GM12874 (cell line): ENCODE measurements at regions not wholly inside any gene's neighbourhood (a gene's known extent, or its start where the extent isn't known, plus 50 kb on each side); places are given as distances from the start of the nearest gene placed in this dataset.

ENCODE experiments used
- CTCF ChIP-seq: IDR thresholded peaks from 2 replicates; pipeline ENCODE4 v1.5.1; 2011; ENCODE audit warnings: low read depth, mild to moderate bottlenecking, control low read depth, low read length, moderate library complexity; ENCODE audit not compliant: insufficient read depth

- no peak for TF ChIP-seq CTCF
Observed at GRCh38 chr1:209457401-209458125, 126.0 kb upstream of the CAMK1G start.

GRCh38 chr1:209458921-209459320, 124.6 kb upstream of the CAMK1G start:
- TF ChIP-seq CTCF, result no peak

- no peak for TF ChIP-seq CTCF
Observed at GRCh38 chr1:209461168-209461567, 122.3 kb upstream of the CAMK1G start.

- TF ChIP-seq CTCF, result no peak
Observed at GRCh38 chr1:209462433-209462832, 121.1 kb upstream of the CAMK1G start.

GRCh38 chr1:209463441-209463840, 120.1 kb upstream of the CAMK1G start:
- no peak for TF ChIP-seq CTCF

- no peak for TF ChIP-seq CTCF
Observed at GRCh38 chr1:209473025-209473424, 110.5 kb upstream of the CAMK1G start.

- no peak for TF ChIP-seq CTCF
Observed at GRCh38 chr1:209480345-209480744, 103.2 kb upstream of the CAMK1G start.
